Urinary bladder (tissue), 3 donors: ENCODE measurements at regions not wholly inside any gene's neighbourhood (a gene's known extent, or its start where the extent isn't known, plus 50 kb on each side); places are given as distances from the start of the nearest gene placed in this dataset.

Source experiments
- DNase-seq: peaks from one replicate; pipeline ENCODE4 v3.0.0-alpha.2; 2015; ENCODE audit errors: extremely low spot score
- H3K27ac ChIP-seq: one replicate; pipeline ENCODE4 v1.5.1; 2013; ENCODE audit warnings: low read depth, mild to moderate bottlenecking, moderate library complexity
- H3K36me3 ChIP-seq: one replicate; pipeline ENCODE4 v1.6.1; 2013; ENCODE audit warnings: mild to moderate bottlenecking, moderate library complexity; ENCODE audit not compliant: insufficient read depth
- H3K4me1 ChIP-seq: one replicate; pipeline ENCODE4 v1.6.1; 2013; ENCODE audit warnings: mild to moderate bottlenecking, moderate library complexity; ENCODE audit not compliant: insufficient read depth
- H3K4me3 ChIP-seq: one replicate; pipeline ENCODE4 v1.5.1; 2013; ENCODE audit warnings: low read depth, low read length
- WGBS: extraction: QIAGEN DNeasy Blood & Tissue Kit; methylation state at CpG from one replicate; pipeline ENCODE4 v1.1.7; 2013; 5-methylcytosine and 5-hydroxymethylcytosine counted together
- donor health status: healthy with polysubstance abuse.
- donor health status: healthy.

DNA sequence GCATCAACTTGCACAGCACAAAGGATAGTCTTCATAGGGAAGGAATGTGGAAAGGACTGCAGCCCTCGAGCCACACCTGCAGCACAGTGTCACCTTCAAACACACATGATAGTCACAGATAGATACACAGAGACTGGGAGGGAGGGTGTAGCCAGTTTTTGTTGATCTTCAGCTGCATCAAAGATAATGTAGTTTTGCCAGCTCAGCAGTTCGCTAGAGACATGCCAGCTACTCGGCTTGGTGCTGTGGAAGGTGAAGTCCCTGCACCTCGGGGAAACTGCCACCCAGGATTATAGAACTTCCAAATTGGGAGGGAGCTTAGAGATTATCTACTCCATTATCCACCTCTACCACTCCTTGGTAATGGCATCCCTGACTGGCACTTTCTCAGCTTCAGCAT lies 92.9 kb upstream of the PAK3 start:
- WGBS = 71% methylated on average over 4 of the region's 4 CpGs
- no peak for DNase-seq
- Histone ChIP-seq H3K4me1 (no peaks in the 10 kb centered on the region), H3K4me3 (no peak overlapping the region), H3K27ac (no peak overlapping the region), H3K36me3 (no peaks in the 10 kb centered on the region)

DNA sequence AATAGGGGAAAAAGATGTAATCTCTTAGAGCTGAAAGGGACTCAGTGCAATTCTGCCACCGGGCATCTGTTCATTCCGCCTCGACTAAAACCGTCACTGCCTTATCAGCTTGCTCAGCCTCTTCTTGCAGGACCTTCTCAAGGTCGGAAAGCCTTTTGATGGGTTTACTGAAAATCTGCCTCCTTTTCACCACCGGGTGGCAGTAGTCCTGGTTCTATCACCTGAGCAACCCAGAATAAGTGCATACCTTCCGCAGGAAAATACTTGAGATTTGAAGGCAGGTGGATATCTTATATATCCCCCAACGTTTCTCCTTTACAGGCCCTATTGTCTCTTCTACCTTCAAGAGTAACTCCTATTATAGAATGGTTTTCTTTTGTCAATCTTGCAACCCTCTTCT lies 103.4 kb upstream of the PAK3 start:
- no peaks in the 10 kb centered on the region for H3K36me3 ChIP-seq
- WGBS = 19% methylated on average over 8 of the region's 8 CpGs
- H3K4me1 ChIP-seq = no peaks in the 10 kb centered on the region
- no peak for DNase-seq
- H3K27ac ChIP-seq = no peak overlapping the region
- H3K4me3 ChIP-seq = no peak overlapping the region

DNA sequence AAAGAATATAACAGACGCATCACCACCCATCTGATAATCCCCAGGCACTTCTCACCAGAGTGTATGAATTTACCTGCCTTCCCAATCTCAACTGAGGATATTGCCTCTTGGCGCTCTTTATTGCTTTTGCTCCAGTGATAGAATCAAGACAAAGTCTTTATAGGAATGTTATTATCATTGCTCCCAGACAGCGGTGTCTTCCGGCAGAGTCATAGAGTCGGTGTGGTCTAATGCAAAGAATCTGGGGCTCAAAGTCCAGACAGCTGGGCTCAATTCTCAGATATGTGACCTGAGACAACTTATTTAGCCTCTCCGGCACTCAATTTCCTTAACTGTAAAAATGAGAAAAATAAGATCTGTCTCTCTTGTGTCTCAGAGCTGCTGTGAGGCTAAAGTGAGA lies 106.1 kb upstream of the PAK3 start:
- WGBS = 44% methylated on average over 6 of the region's 6 CpGs
- no peaks in the 10 kb centered on the region for H3K36me3 ChIP-seq

GRCh38 chrX:110989447-110989846 lies 106.5 kb upstream of the PAK3 start:
- H3K4me1 ChIP-seq = no peaks in the 10 kb centered on the region
- 81% methylated on average over 3 of the region's 3 CpGs for WGBS
- H3K4me3 ChIP-seq = no peak overlapping the region
- H3K27ac ChIP-seq = no peak overlapping the region
- H3K36me3 ChIP-seq = no peaks in the 10 kb centered on the region
- no peak for DNase-seq

More for the DNA sequence above, 106.1 kb upstream of the PAK3 start:
- H3K4me3 ChIP-seq = no peak overlapping the region
- H3K4me1 ChIP-seq = no peaks in the 10 kb centered on the region
- no peak for DNase-seq
- H3K27ac ChIP-seq = no peak overlapping the region

GRCh38 chrX:110987292-110987691 lies 108.7 kb upstream of the PAK3 start:
- DNase-seq = no peak
- WGBS = 23% methylated on average over 3 of the region's 3 CpGs
- Histone ChIP-seq H3K36me3 (no peaks in the 10 kb centered on the region), H3K4me1 (no peaks in the 10 kb centered on the region), H3K4me3 (no peak overlapping the region), H3K27ac (peak overlapping the region; percentile 10)

- H3K36me3 ChIP-seq = no peaks in the 10 kb centered on the region
- no peak overlapping the region for H3K27ac ChIP-seq
- no peak for DNase-seq
- H3K4me1 ChIP-seq = no peaks in the 10 kb centered on the region
- WGBS = 42% methylated on average over 2 of the region's 2 CpGs
- H3K4me3 ChIP-seq = no peak overlapping the region
Observed at GRCh38 chrX:110985470-110985869, 110.5 kb upstream of the PAK3 start.

DNA sequence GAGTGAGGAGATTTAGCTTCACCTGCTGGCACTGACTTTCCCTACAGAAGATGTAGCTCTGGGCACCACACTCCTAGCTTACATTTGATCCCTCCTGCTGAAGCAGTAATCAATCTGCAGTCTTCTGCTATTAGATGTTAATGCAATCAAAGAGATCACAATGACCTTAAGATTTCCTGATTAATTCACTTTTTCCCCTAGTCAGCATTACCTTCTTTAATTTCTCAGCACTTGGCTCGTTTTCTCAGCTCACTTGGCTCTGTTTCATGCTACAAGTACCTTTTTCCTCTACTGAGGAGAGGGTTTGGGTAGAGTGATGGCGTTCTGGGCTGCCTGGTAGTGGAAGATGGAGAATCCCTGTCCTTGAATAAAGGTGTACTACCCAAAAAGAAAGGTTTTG lies 113.0 kb upstream of the PAK3 start:
- no peak overlapping the region for H3K27ac ChIP-seq
- no peaks in the 10 kb centered on the region for H3K4me1 ChIP-seq
- no peak for DNase-seq
- WGBS = 57% methylated on average over 2 of the region's 2 CpGs
- no peaks in the 10 kb centered on the region for H3K36me3 ChIP-seq
- no peak overlapping the region for H3K4me3 ChIP-seq

DNA sequence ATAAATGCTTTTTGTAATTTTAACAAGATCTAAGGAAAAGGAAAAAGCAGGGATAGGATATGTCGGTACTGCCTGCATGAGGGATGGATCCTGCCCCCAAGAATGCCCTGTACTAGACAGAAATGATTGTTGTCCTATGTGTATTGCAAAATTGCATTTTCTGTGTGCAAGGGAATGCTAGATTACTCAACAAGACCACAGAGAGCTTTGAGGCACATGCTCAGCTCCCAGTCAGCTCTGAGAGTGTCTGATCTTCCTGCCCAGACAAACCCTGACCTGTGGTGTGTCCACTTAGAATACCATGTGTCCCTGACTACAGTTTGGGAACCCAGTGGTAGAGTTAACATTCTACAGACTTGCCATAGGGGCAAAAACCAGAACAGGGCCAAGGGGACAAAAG lies 129.2 kb upstream of the PAK3 start:
- WGBS = 94% methylated on average over 1 of the region's 1 CpG
- no peaks in the 10 kb centered on the region for H3K36me3 ChIP-seq
- H3K4me1 ChIP-seq = no peaks in the 10 kb centered on the region
- DNase-seq = no peak
- H3K27ac ChIP-seq = no peak overlapping the region
- no peak overlapping the region for H3K4me3 ChIP-seq

- Histone ChIP-seq H3K27ac (no peak overlapping the region), H3K4me3 (no peak overlapping the region), H3K4me1 (no peaks in the 10 kb centered on the region), H3K36me3 (no peaks in the 10 kb centered on the region)
- DNase-seq = no peak
- 92% methylated on average over 1 of the region's 1 CpG for WGBS
Observed at GRCh38 chrX:110966091-110966454, 129.9 kb upstream of the PAK3 start.

GRCh38 chrX:110965409-110966090 lies 130.4 kb upstream of the PAK3 start:
- H3K4me1 ChIP-seq = no peaks in the 10 kb centered on the region
- 78% methylated on average over 4 of the region's 4 CpGs for WGBS
- no peak overlapping the region for H3K4me3 ChIP-seq
- H3K36me3 ChIP-seq = no peaks in the 10 kb centered on the region
- no peak for DNase-seq
- no peak overlapping the region for H3K27ac ChIP-seq

DNA sequence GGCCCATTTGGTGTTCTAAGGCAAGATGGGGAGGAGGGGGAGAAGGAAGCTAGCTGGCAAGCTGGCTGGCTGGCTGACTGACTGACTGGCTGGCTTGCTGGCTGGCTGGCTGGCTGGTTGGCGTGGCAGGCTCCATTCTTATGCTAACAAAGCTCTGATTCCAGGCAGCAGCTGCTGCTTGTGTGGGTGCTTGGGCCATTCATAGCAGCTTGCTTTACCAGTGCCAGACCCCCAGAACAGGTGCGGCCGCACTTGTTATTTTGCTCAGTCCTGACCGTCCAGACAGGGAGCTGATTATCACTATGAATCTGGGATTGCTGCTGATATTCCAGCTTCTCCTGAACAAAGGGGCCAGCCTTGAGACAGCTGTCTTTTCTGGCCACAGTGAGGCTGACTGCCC lies 131.2 kb upstream of the PAK3 start:
- Histone ChIP-seq H3K4me1 (no peaks in the 10 kb centered on the region), H3K27ac (no peak overlapping the region), H3K36me3 (no peaks in the 10 kb centered on the region), H3K4me3 (no peak overlapping the region)
- WGBS = 76% methylated on average over 4 of the region's 4 CpGs
- no peak for DNase-seq

DNA sequence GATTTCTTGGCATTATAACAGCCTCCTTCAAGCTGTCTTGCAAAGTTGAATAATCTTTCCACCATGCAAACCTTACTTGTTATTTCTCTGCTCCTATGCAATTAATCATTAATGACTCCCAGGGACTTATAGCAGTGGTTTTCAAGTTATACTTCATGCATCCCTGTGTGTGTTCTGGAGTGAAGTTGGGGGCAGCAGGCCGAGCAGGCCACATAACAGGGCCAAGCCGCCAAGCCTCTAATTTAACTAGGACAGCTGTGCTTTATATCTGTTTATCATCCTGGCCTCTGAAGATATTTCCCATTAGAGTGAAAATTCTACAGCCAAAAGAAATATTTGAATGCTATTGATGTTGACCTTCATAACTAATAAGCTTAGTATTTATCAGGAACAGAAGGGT lies 133.5 kb upstream of the PAK3 start:
- no peak for DNase-seq
- WGBS = 65% methylated on average over 2 of the region's 2 CpGs
- peak overlapping the region; percentile 23 for H3K27ac ChIP-seq
- no peak overlapping the region for H3K4me3 ChIP-seq
- no peaks in the 10 kb centered on the region for H3K36me3 ChIP-seq
- H3K4me1 ChIP-seq = no peaks in the 10 kb centered on the region

DNA sequence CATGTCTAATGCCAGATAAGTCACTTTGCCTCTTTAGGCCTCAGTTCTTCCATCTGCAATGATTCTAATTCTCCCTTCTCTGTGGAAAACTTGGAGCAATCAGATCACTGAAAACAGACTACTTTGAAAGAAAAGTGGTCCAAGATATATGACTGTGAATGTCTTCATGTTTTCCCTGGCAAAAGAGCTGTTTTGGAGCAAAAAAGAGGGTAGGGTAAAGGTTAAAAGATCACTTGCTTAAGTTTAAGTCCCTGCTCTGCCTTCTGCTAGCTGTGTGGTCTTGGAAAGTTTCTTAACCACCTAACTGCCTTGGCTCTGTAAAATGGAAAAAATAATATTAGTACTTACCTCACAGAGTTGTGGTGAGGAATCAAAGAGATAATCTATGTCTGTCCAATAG lies 140.3 kb upstream of the PAK3 start:
- Histone ChIP-seq H3K4me3 (no peak overlapping the region), H3K4me1 (no peaks in the 10 kb centered on the region), H3K36me3 (no peaks in the 10 kb centered on the region), H3K27ac (no peak overlapping the region)
- DNase-seq = no peak

DNA sequence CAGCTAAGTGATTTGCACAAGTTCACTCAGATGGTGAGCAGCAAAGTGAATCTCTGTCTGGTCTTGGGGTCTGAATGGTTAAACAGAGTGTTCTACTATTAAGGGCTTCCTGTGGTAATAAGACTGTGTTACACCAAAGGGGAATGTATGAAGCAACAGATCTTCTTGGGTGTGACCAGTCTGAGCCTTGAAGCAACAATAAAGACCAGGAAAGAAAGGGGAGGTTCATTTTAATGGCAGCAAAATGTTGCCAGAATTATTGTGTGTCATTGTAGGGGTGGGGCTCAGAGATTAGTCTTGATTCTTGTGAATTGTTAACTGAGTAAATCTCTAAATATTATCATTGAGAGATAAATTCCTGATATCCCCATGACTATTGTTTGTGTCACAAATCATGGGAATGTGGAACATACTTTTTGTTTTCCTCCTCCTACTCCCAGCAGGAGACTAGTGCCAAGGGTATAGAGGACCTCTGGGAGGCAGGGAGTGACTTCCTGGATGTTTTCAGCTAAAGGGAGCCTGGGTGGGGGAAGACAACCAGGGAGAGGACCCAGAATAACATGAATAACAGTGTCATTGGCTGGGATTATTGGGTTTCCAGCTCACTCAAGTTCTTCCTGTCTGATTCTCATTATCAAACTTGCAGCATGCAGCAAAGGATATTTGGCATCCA lies 141.4 kb upstream of the PAK3 start:
- H3K4me3 ChIP-seq = no peak overlapping the region
- DNase-seq = no peak
- H3K27ac ChIP-seq = no peak overlapping the region

More for the DNA sequence above, 141.4 kb upstream of the PAK3 start:
- Histone ChIP-seq H3K36me3 (no peaks in the 10 kb centered on the region), H3K4me1 (no peaks in the 10 kb centered on the region)
